Pancreas (tissue), 10 donors: ENCODE measurements at regions not wholly inside any gene's neighbourhood (a gene's known extent, or its start where the extent isn't known, plus 50 kb on each side); places are given as distances from the start of the nearest gene placed in this dataset.

Experiments
- ATAC-seq, 4 donors: fragments of 200-7000 bp; cut with Tn5 transposase; one replicate each; pipeline versions ENCODE4 v1.8.0 to v1.9.1; 2020; ENCODE audit warnings: mild to moderate bottlenecking in 4 of 4, moderate library complexity in 4 of 4
- DNase-seq, 6 donors: peaks; one replicate each; pipeline ENCODE4 v3.0.0-alpha.2; 2020
- FAIRE-seq: peaks from 2 replicates; lab custom pipeline; 2012; peaks lifted over from hg19 to GRCh38; lab: Jason Lieb, UNC
- H3K27ac ChIP-seq, 4 donors: fragments of 200-600 bp; sonication (generic); 1 replicate in 3 of 4; 2 replicates in 1 of 4; pipeline versions ENCODE4 v1.5.0 to v1.8.0; 2020
- H3K27me3 ChIP-seq, 4 donors: fragments of 200-600 bp; one replicate each; pipeline ENCODE4 v1.8.0; 2021
- H3K36me3 ChIP-seq, 3 donors: fragments of 200-600 bp; sonication (generic) in 1 of 3; one replicate each; pipeline versions ENCODE4 v1.5.0 to v1.8.0; 2020 to 2021
- H3K4me1 ChIP-seq, 3 donors: fragments of 200-600 bp; one replicate each; pipeline ENCODE4 v1.8.0; 2021
- H3K4me3 ChIP-seq, 4 donors: fragments of 200-600 bp; sonication (generic) in 2 of 4; one replicate each; pipeline versions ENCODE4 v1.5.0 to v1.8.0; 2020 to 2021
- H3K9me3 ChIP-seq, 4 donors: fragments of 200-600 bp; one replicate each; pipeline ENCODE4 v1.8.0; 2021
- WGBS, 2 donors: extraction: QIAGEN DNeasy Blood & Tissue Kit; methylation state at CpG; one replicate each; pipeline ENCODE4 v1.1.7; 2013; 5-methylcytosine and 5-hydroxymethylcytosine counted together
- intact Hi-C, 3 donors: fragments of 100-400 bp; cut with DNase I; formaldehyde crosslinking; loops; one replicate each; pipeline versions ENCODE4 v1.11.1 to v1.14.2; 2022
- TF ChIP-seq, protein P1 (sequence below), 4 donors: fragments of 200-600 bp; sonication (generic) in 3 of 4; IDR thresholded peaks; one replicate each; pipeline versions ENCODE4 v1.5.0 to v1.8.0; 2021; ENCODE audit warnings: antibody characterized with exemption in 4 of 4
- donor health status: healthy with polysubstance abuse.
- donor health status: DM: no; HTN: no; CAD: no; lungs with moderate emphysema.
- donor health status: DM: no; HTN: no; CAD: no.
- donor health status: control.
- donor health status: control.
- donor health status: Bipolar disorder and iron deficiency.
- donor health status: DM: yes; HTN: yes; CAD: no.
- donor health status: DM: no; HTN: no; CAD: no.
- donor health status: DM: no; HTN: no; CAD: no.
- donor health status: DM: yes; HTN: yes; CAD: no.

DNA sequence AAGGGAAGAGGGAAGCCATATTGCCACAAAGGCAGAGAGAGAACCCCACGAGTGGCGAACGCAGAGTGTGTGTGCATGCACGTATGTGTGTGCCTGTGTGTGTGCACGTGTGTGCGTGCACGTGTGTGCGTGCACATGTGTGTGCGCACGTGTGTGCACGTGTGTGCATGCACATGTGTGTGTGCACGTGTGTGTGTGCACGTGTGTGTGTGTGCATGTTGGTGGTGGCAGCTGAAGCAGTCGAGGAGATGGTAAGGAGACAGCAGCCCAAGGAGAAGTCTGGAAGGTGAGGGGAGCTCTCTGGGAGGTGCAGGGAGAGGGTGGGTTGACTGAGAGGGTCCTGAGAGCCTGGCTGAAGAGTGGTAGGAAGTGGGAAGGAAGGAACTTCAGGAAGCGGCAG lies 94.1 kb upstream of the NECTIN1 start:
- TF ChIP-seq, protein P1, sequence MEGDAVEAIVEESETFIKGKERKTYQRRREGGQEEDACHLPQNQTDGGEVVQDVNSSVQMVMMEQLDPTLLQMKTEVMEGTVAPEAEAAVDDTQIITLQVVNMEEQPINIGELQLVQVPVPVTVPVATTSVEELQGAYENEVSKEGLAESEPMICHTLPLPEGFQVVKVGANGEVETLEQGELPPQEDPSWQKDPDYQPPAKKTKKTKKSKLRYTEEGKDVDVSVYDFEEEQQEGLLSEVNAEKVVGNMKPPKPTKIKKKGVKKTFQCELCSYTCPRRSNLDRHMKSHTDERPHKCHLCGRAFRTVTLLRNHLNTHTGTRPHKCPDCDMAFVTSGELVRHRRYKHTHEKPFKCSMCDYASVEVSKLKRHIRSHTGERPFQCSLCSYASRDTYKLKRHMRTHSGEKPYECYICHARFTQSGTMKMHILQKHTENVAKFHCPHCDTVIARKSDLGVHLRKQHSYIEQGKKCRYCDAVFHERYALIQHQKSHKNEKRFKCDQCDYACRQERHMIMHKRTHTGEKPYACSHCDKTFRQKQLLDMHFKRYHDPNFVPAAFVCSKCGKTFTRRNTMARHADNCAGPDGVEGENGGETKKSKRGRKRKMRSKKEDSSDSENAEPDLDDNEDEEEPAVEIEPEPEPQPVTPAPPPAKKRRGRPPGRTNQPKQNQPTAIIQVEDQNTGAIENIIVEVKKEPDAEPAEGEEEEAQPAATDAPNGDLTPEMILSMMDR (IDR thresholded peaks at IDR 0.05): no peak
- intact Hi-C loops: no loop called here
- no peak for ATAC-seq
- H3K27me3 ChIP-seq: no peaks in the 10 kb centered on the region
- no peaks in the 10 kb centered on the region for H3K9me3 ChIP-seq
- no peak for FAIRE-seq
- no peak overlapping the region for H3K27ac ChIP-seq
- H3K36me3 ChIP-seq: no peaks in the 10 kb centered on the region
- DNase-seq: no peak
- H3K4me1 ChIP-seq: no peaks in the 10 kb centered on the region
- 60 to 89% methylated on average over 15 of the region's 15 CpGs for WGBS, 2 donors
- H3K4me3 ChIP-seq: no peak overlapping the region

- DNase-seq: no peak
- FAIRE-seq: no peak
- no peaks in the 10 kb centered on the region for H3K9me3 ChIP-seq
- intact Hi-C loops: no loop called here
- H3K4me3 ChIP-seq: no peak overlapping the region
- no peaks in the 10 kb centered on the region for H3K27me3 ChIP-seq
- ATAC-seq: no peak
- H3K4me1 ChIP-seq: no peaks in the 10 kb centered on the region
- H3K36me3 ChIP-seq: no peaks in the 10 kb centered on the region
- H3K27ac ChIP-seq: no peak overlapping the region
- 82 to 85% methylated on average over 2 of the region's 2 CpGs for WGBS, 2 donors
- TF ChIP-seq, protein P1 (IDR thresholded peaks at IDR 0.05): no peak
Measured at GRCh38 chr11:119816660-119817059, 87.7 kb upstream of the NECTIN1 start.

DNA sequence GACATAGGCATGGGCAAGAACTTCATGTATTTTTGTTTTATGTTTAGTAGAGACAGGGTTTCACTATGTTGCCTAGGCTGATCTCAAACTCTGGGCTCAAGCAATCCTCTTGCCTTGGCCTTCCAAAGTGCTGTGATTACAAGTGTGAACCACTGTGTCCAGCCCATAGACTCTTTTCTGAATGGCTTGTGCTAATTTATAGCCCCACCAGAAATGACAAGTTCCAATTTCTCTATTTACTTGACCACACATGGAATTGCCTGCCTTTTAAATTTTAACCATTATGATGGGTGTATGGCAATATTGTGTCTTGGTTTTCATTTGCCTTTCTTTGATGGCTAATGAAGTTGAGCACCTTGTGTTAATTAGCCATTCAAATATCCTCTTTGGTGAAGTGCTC lies 85.8 kb upstream of the NECTIN1 start:
- ATAC-seq (no peak), FAIRE-seq (no peak)
- intact Hi-C loops: no loop called here

DNA sequence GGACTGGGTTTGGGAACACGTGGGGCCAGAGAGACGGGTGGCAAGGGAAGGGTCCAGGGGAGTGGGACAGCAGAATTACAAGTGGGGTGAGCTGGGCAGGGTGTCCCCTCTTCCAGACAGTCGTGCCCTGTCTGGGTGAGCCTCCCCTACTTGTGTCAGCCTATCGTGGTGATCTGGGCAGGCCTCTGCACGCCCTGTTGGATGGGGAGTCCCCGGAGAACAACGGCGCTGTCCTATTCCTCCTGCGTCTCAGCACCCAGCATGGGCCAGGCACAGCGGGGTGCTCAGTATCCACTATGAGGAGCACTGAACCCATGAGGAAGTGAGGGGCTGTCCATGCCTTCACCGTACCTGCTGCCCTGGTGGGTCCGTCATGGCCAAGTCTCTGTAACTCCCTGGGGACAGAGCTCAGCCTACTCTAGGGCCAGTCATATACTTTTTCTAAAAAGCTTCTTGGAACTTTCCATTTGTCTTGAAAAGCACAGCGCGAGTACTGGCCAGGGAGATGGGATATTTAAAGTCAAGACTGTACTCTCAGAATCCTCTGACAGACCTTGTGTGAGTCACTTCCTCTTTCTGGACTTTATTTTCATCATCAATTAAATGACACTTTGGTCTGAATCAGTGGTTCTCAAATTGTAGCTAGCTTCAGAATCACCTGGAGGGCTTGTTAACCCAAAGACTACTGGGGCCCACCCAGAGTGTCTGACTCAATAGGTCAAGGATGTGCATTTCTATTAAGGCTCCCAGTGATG lies 81.7 kb upstream of the NECTIN1 start:
- intact Hi-C loops: no loop called here
- no peaks in the 10 kb centered on the region for H3K4me1 ChIP-seq
- no peak for ATAC-seq
- no peak for FAIRE-seq
- H3K9me3 ChIP-seq: no peaks in the 10 kb centered on the region
- H3K36me3 ChIP-seq: no peaks in the 10 kb centered on the region
- H3K4me3 ChIP-seq: no peak overlapping the region
- WGBS, 2 donors: 87 to 89% methylated on average over 14 of the region's 14 CpGs
- TF ChIP-seq, protein P1 (IDR thresholded peaks at IDR 0.05): no peak
- DNase-seq: no peak
- H3K27me3 ChIP-seq: no peaks in the 10 kb centered on the region
- no peak overlapping the region for H3K27ac ChIP-seq

More for the DNA sequence above, 85.8 kb upstream of the NECTIN1 start:
- no peak overlapping the region for H3K4me3 ChIP-seq
- H3K4me1 ChIP-seq: no peaks in the 10 kb centered on the region
- no peaks in the 10 kb centered on the region for H3K27me3 ChIP-seq
- H3K36me3 ChIP-seq: no peaks in the 10 kb centered on the region
- no peak for DNase-seq
- H3K27ac ChIP-seq: no peak overlapping the region
- H3K9me3 ChIP-seq: no peaks in the 10 kb centered on the region
- TF ChIP-seq, protein P1 (IDR thresholded peaks at IDR 0.05): no peak

- Histone ChIP-seq H3K4me3 (no peak overlapping the region), H3K36me3 (no peaks in the 10 kb centered on the region), H3K4me1 (no peaks in the 10 kb centered on the region), H3K27ac (no peak overlapping the region), H3K27me3 (no peaks in the 10 kb centered on the region), H3K9me3 (no peaks in the 10 kb centered on the region)
- DNase-seq: no peak
- intact Hi-C loops: no loop called here
- no peak for FAIRE-seq
- TF ChIP-seq, protein P1 (IDR thresholded peaks at IDR 0.05): no peak
- 78 to 80% methylated on average over 7 of the region's 7 CpGs for WGBS, 2 donors
- ATAC-seq: no peak
Measured at GRCh38 chr11:119809346-119809745, 80.3 kb upstream of the NECTIN1 start.
